H9 (cell line): ENCODE measurements at regions not wholly inside any gene's neighbourhood (a gene's known extent, or its start where the extent isn't known, plus 50 kb on each side); places are given as distances from the start of the nearest gene placed in this dataset.

Experiments used
- DNase-seq: peaks from one replicate; pipeline ENCODE4 v3.0.0-alpha.2; 2017
- H2AFZ ChIP-seq: one replicate; pipeline ENCODE4 v1.6.1; 2013; ENCODE audit warnings: mild to moderate bottlenecking, low read length, control low read depth, moderate library complexity
- H2AK5ac ChIP-seq: 2 replicates; pipeline ENCODE4 v1.6.1; 2013; ENCODE audit warnings: low read length, control low read depth, mixed read lengths; ENCODE audit not compliant: insufficient read length
- H2BK120ac ChIP-seq: one replicate; pipeline ENCODE4 v1.6.1; 2013; ENCODE audit warnings: low read depth, mild to moderate bottlenecking, low read length, control low read depth, inconsistent platforms; ENCODE audit not compliant: poor library complexity, severe bottlenecking
- H2BK12ac ChIP-seq: 2 replicates; pipeline ENCODE4 v1.6.1; 2013; ENCODE audit warnings: low read length, control low read depth, mixed read lengths, low read depth; ENCODE audit not compliant: insufficient read length
- H2BK15ac ChIP-seq: 2 replicates; pipeline ENCODE4 v1.6.1; 2013; ENCODE audit warnings: low read depth, low read length, control low read depth
- H2BK20ac ChIP-seq: one replicate; pipeline ENCODE4 v1.6.1; 2013; ENCODE audit warnings: low read depth, mild to moderate bottlenecking, low read length, control low read depth, inconsistent platforms; ENCODE audit not compliant: poor library complexity, severe bottlenecking
- H2BK5ac ChIP-seq: 2 replicates; pipeline ENCODE4 v1.6.1; 2013; ENCODE audit warnings: low read length, control low read depth, mixed read lengths; ENCODE audit not compliant: insufficient read length
- H3K14ac ChIP-seq: 2 replicates; pipeline ENCODE4 v1.6.1; 2013; ENCODE audit warnings: low read length, control low read depth; ENCODE audit not compliant: insufficient read depth
- H3K18ac ChIP-seq: 2 replicates; pipeline ENCODE4 v1.6.1; 2013; ENCODE audit warnings: low read depth, mild to moderate bottlenecking, mixed read lengths, low read length, control low read depth; ENCODE audit not compliant: insufficient read length
- H3K23ac ChIP-seq: 2 replicates; pipeline ENCODE4 v1.6.1; 2013; ENCODE audit warnings: low read length, control low read depth, mixed read lengths, low read depth; ENCODE audit not compliant: insufficient read length
- H3K23me2 ChIP-seq: 2 replicates; pipeline ENCODE4 v1.6.1; 2013; ENCODE audit warnings: low read depth, mild to moderate bottlenecking, mixed read lengths, low read length, control low read depth; ENCODE audit not compliant: insufficient read length, poor library complexity, severe bottlenecking
- H3K27ac ChIP-seq: 2 replicates; pipeline ENCODE4 v1.5.1; 2013; ENCODE audit warnings: low read length, control low read depth, mixed read lengths, low read depth; ENCODE audit not compliant: insufficient read length
- H3K27me3 ChIP-seq: 2 replicates; pipeline ENCODE4 v1.6.1; 2013; ENCODE audit warnings: low read length, control low read depth, inconsistent platforms; ENCODE audit not compliant: insufficient read depth
- H3K4ac ChIP-seq: 2 replicates; pipeline ENCODE4 v1.6.1; 2013; ENCODE audit warnings: low read depth, mild to moderate bottlenecking, control low read depth, inconsistent platforms, low read length, moderate library complexity
- H3K4me1 ChIP-seq: 2 replicates; pipeline ENCODE4 v1.6.1; 2013; ENCODE audit warnings: low read length, control low read depth, inconsistent platforms; ENCODE audit not compliant: insufficient read depth
- H3K4me2 ChIP-seq: 2 replicates; pipeline ENCODE4 v1.6.1; 2013; ENCODE audit warnings: low read length, control low read depth, mixed read lengths; ENCODE audit not compliant: insufficient read length, insufficient read depth
- H3K56ac ChIP-seq: 2 replicates; pipeline ENCODE4 v1.6.1; 2013; ENCODE audit warnings: low read depth, mild to moderate bottlenecking, mixed read lengths, low read length, control low read depth; ENCODE audit not compliant: insufficient read length
- H3K79me1 ChIP-seq: 2 replicates; pipeline ENCODE4 v1.6.1; 2013; ENCODE audit warnings: low read depth, mild to moderate bottlenecking, moderate library complexity, low read length, control low read depth, inconsistent platforms; ENCODE audit not compliant: insufficient read depth, poor library complexity, severe bottlenecking
- H3K79me2 ChIP-seq: 2 replicates; pipeline ENCODE4 v1.6.1; 2013; ENCODE audit warnings: low read length, control low read depth, inconsistent platforms; ENCODE audit not compliant: insufficient read depth
- H3K9ac ChIP-seq: 2 replicates; pipeline ENCODE4 v1.6.1; 2013; ENCODE audit warnings: low read length, control low read depth, mixed read lengths; ENCODE audit not compliant: insufficient read length; ENCODE audit errors: extremely low read depth
- H3K9me3 ChIP-seq: one replicate; pipeline ENCODE4 v1.6.1; 2013; ENCODE audit warnings: low read depth, low read length, inconsistent platforms; ENCODE audit not compliant: control insufficient read depth
- H3T11ph ChIP-seq: one replicate; pipeline ENCODE4 v1.6.1; 2013; ENCODE audit warnings: mild to moderate bottlenecking, low read length, control low read depth, inconsistent platforms
- H4K20me1 ChIP-seq: one replicate; pipeline ENCODE4 v1.6.1; 2013; ENCODE audit not compliant: control insufficient read depth, insufficient read length, insufficient read depth
- H4K5ac ChIP-seq: 2 replicates; pipeline ENCODE4 v1.6.1; 2013; ENCODE audit warnings: low read depth, mild to moderate bottlenecking, mixed read lengths, low read length, control low read depth; ENCODE audit not compliant: insufficient read length
- H4K8ac ChIP-seq: replicated peaks from 2 replicates; pipeline ENCODE4 v1.6.1; 2013; ENCODE audit warnings: low read length, control low read depth, mixed read lengths, low read depth; ENCODE audit not compliant: insufficient read length
- H4K91ac ChIP-seq: 2 replicates; pipeline ENCODE4 v1.6.1; 2013; ENCODE audit warnings: low read depth, mild to moderate bottlenecking, moderate library complexity, mixed read lengths, low read length, control low read depth; ENCODE audit not compliant: insufficient read length
- H3K27ac Mint-ChIP-seq, 3 experiments: 2 replicates in 2 of 3; 3 replicates in 1 of 3; pipeline ENCODE4 v1.8.0; 2020 to 2021; ENCODE audit warnings: mixed read lengths in 3 of 3, mild to moderate bottlenecking in 1 of 3, moderate library complexity in 1 of 3
- H3K27me3 Mint-ChIP-seq: 2 replicates; pipeline ENCODE4 v1.8.0; 2021; ENCODE audit warnings: low read depth, mild to moderate bottlenecking, moderate library complexity, mixed read lengths
- H3K36me3 Mint-ChIP-seq, 3 experiments: 2 replicates in 2 of 3; 3 replicates in 1 of 3; pipeline ENCODE4 v1.8.0; 2020 to 2021; ENCODE audit warnings: low read depth in 3 of 3, mixed read lengths in 3 of 3; ENCODE audit not compliant: insufficient read depth in 1 of 3
- H3K4me1 Mint-ChIP-seq, 2 experiments: 2 replicates each; pipeline ENCODE4 v1.8.0; 2020; ENCODE audit warnings: mixed read lengths in 2 of 2
- H3K4me3 Mint-ChIP-seq, 2 experiments: 2 replicates in 1 of 2; 3 replicates in 1 of 2; pipeline ENCODE4 v1.8.0; 2020 to 2021; ENCODE audit warnings: mild to moderate bottlenecking in 2 of 2, mixed read lengths in 2 of 2, moderate library complexity in 1 of 2
- H3K9me3 Mint-ChIP-seq, 2 experiments: 2 replicates in 1 of 2; 3 replicates in 1 of 2; pipeline ENCODE4 v1.8.0; 2020; ENCODE audit warnings: mild to moderate bottlenecking in 2 of 2, mixed read lengths in 2 of 2, moderate library complexity in 1 of 2
- CTCF ChIP-seq: fragments of 200-600 bp; sonication (generic); conservative IDR thresholded peaks from 3 replicates; pipeline ENCODE4 v1.8.0; 2021; ENCODE audit warnings: antibody characterized with exemption, mild to moderate bottlenecking
- WGBS: extraction: QIAGEN DNeasy Blood & Tissue Kit; methylation state at CpG from one replicate; pipeline ENCODE4 v1.1.7; 2013; ENCODE audit warnings: missing lambda C conversion rate, low lambda C conversion rate, mixed read lengths; ENCODE audit not compliant: insufficient read length; ENCODE audit errors: extremely low coverage; 5-methylcytosine and 5-hydroxymethylcytosine counted together

GRCh38 chr19:20388706-20389225, 176.8 kb downstream of the ZNF737 start:
- WGBS, result no CpG with 5 or more reads among the region's 6 CpGs
- H4K5ac ChIP-seq, result no peak overlapping the region
- H2BK20ac ChIP-seq, result no peak overlapping the region
- H2AK5ac ChIP-seq, result no peak overlapping the region
- H3T11ph ChIP-seq, result no peak overlapping the region
- H2BK5ac ChIP-seq, result no peak overlapping the region
- H3K9me3 ChIP-seq, result no peaks in the 10 kb centered on the region
- H3K4me1 ChIP-seq, result no peaks in the 10 kb centered on the region
- no peak for TF ChIP-seq CTCF
- Mint-ChIP-seq H3K4me1 (no peaks in the 10 kb centered on the region), H3K27ac (no peak overlapping the region; a peak in 1 of 7 replicates), H3K27me3 (no peaks in the 10 kb centered on the region; the same call in 1 of the 2 replicates), H3K9me3 (peaks cover 14 to 22% of the 10 kb centered on the region in 2 experiments; a peak in 4 of 5 replicates), H3K4me3 (no peak overlapping the region), H3K36me3 (peaks cover 0 to 8% (median 3%) of the 10 kb centered on the region in 3 experiments; a peak in 4 of 7 replicates)
- H4K91ac ChIP-seq, result no peak overlapping the region
- no peaks in the 10 kb centered on the region for H3K79me1 ChIP-seq
- no peak overlapping the region for H3K14ac ChIP-seq
- no peak overlapping the region for H3K27ac ChIP-seq
- H4K20me1 ChIP-seq, result no peaks in the 10 kb centered on the region
- H2BK12ac ChIP-seq, result no peak overlapping the region
- no peak overlapping the region for H3K4ac ChIP-seq
- H3K23me2 ChIP-seq, result no peaks in the 10 kb centered on the region
- H3K79me2 ChIP-seq, result no peaks in the 10 kb centered on the region
- no peak overlapping the region for H2BK15ac ChIP-seq
- no peak overlapping the region for H3K56ac ChIP-seq
- H2BK120ac ChIP-seq, result no peak overlapping the region
- DNase-seq, result no peak
- H3K18ac ChIP-seq, result no peak overlapping the region
- H3K9ac ChIP-seq, result no peak overlapping the region
- no peaks in the 10 kb centered on the region for H3K27me3 ChIP-seq
- H3K23ac ChIP-seq, result no peak overlapping the region
- no peak overlapping the region for H4K8ac ChIP-seq
- H3K4me2 ChIP-seq, result no peak overlapping the region
- H2AFZ ChIP-seq, result no peak overlapping the region
